Spinal cord (tissue), 9 donors: ENCODE measurements at regions not wholly inside any gene's neighbourhood (a gene's known extent, or its start where the extent isn't known, plus 50 kb on each side); places are given as distances from the start of the nearest gene placed in this dataset.
"Not testable (repeated sequence)": the region's sequence is repeated elsewhere in the genome, so short reads cannot be mapped to it uniquely, and the experiment has no call there.

Source experiments
- DNase-seq, 6 donors: peaks; one replicate each; pipeline versions ENCODE4 v3.0.0 to v3.0.0-alpha.2; 2013 to 2015; ENCODE audit warnings: low spot score in 6 of 6, low read depth in 4 of 6
- H3K27ac ChIP-seq: one replicate; pipeline ENCODE4 v1.5.1; 2013; ENCODE audit warnings: low read depth, low read length, control low read depth
- H3K27me3 ChIP-seq: one replicate; pipeline ENCODE4 v1.6.1; 2013; ENCODE audit warnings: low read length; ENCODE audit not compliant: control insufficient read depth, insufficient read depth
- H3K36me3 ChIP-seq: one replicate; pipeline ENCODE4 v1.6.1; 2013; ENCODE audit warnings: low read length; ENCODE audit not compliant: control insufficient read depth, insufficient read depth
- H3K4me1 ChIP-seq: one replicate; pipeline ENCODE4 v1.6.1; 2013; ENCODE audit warnings: low read length; ENCODE audit not compliant: control insufficient read depth, insufficient read depth
- H3K4me3 ChIP-seq: one replicate; pipeline ENCODE4 v1.5.1; 2013; ENCODE audit warnings: low read depth, low read length, control low read depth
- H3K9me3 ChIP-seq: one replicate; pipeline ENCODE4 v1.6.1; 2013; ENCODE audit warnings: low read length; ENCODE audit not compliant: control insufficient read depth, insufficient read depth
- WGBS: methylation state at CpG from one replicate; pipeline ENCODE4 v1.1.5; 2013; ENCODE audit warnings: missing lambda C conversion rate; ENCODE audit not compliant: insufficient coverage; 5-methylcytosine and 5-hydroxymethylcytosine counted together
- donor health status: healthy.

- no CpG with 5 or more reads among the region's 2 CpGs for WGBS
- not testable (repeated sequence) for H3K27ac ChIP-seq, DNase-seq, H3K4me1 ChIP-seq, H3K27me3 ChIP-seq, H3K9me3 ChIP-seq, H3K36me3 ChIP-seq, H3K4me3 ChIP-seq
Measured at GRCh38 chr20:26160916-26161315, 464.3 kb upstream of the ZNF337 start.

GRCh38 chr20:26154224-26154623 is 457.6 kb upstream of the ZNF337 start:
- Histone ChIP-seq H3K9me3 (peaks cover 2% of the 10 kb centered on the region), H3K4me3 (no peak overlapping the region), H3K27me3 (no peaks in the 10 kb centered on the region), H3K36me3 (no peaks in the 10 kb centered on the region), H3K4me1 (no peaks in the 10 kb centered on the region), H3K27ac (no peak overlapping the region)
- WGBS, result no CpG with 5 or more reads among the region's 3 CpGs
- DNase-seq, result no peak

- 91% methylated on average over 19 of the region's 19 CpGs for WGBS
- DNase-seq, result no peak
Measured at GRCh38 chr20:26135325-26136110, 438.9 kb upstream of the ZNF337 start.

GRCh38 chr20:26134606-26135005 is 438.0 kb upstream of the ZNF337 start:
- 91% methylated on average over 10 of the region's 10 CpGs for WGBS
- no peak overlapping the region for H3K4me3 ChIP-seq
- no peak overlapping the region for H3K27ac ChIP-seq
- no peak for DNase-seq
- no peaks in the 10 kb centered on the region for H3K27me3 ChIP-seq
- no peaks in the 10 kb centered on the region for H3K36me3 ChIP-seq
- H3K4me1 ChIP-seq, result no peaks in the 10 kb centered on the region
- no peaks in the 10 kb centered on the region for H3K9me3 ChIP-seq

More at GRCh38 chr20:26135325-26136110, 438.9 kb upstream of the ZNF337 start:
- no peak overlapping the region for H3K27ac ChIP-seq
- H3K4me3 ChIP-seq, result no peak overlapping the region
- H3K36me3 ChIP-seq, result no peaks in the 10 kb centered on the region
- H3K9me3 ChIP-seq, result no peaks in the 10 kb centered on the region
- H3K4me1 ChIP-seq, result no peaks in the 10 kb centered on the region
- H3K27me3 ChIP-seq, result no peaks in the 10 kb centered on the region

- not testable (repeated sequence) for H3K9me3 ChIP-seq, H3K4me1 ChIP-seq, DNase-seq, H3K27me3 ChIP-seq, H3K4me3 ChIP-seq, H3K27ac ChIP-seq, H3K36me3 ChIP-seq
- whole genome bisulfite sequencing, result 97% methylated on average over 12 of the region's 12 CpGs
Measured at GRCh38 chr20:26133794-26134193, 437.1 kb upstream of the ZNF337 start.

GRCh38 chr20:26120920-26121319 is 424.3 kb upstream of the ZNF337 start:
- 82% methylated on average over 2 of the region's 2 CpGs for WGBS
- H3K27me3 ChIP-seq, H3K27ac ChIP-seq, H3K4me3 ChIP-seq, H3K4me1 ChIP-seq, H3K9me3 ChIP-seq, DNase-seq, H3K36me3 ChIP-seq: not testable (repeated sequence)

GRCh38 chr20:26094498-26094897 is 397.8 kb upstream of the ZNF337 start:
- not testable (repeated sequence) for DNase-seq, H3K27ac ChIP-seq, H3K36me3 ChIP-seq, H3K27me3 ChIP-seq, H3K4me1 ChIP-seq, H3K9me3 ChIP-seq, H3K4me3 ChIP-seq
- 76% methylated on average over 1 of the region's 1 CpG for WGBS

GRCh38 chr20:26091921-26092320 is 395.3 kb upstream of the ZNF337 start:
- not testable (repeated sequence) for H3K9me3 ChIP-seq
- WGBS, result 70% methylated on average over 4 of the region's 7 CpGs

GRCh38 chr20:26086195-26086594 is 389.5 kb upstream of the ZNF337 start:
- DNase-seq, H3K9me3 ChIP-seq, H3K27me3 ChIP-seq, H3K27ac ChIP-seq, H3K4me1 ChIP-seq, H3K4me3 ChIP-seq, H3K36me3 ChIP-seq: not testable (repeated sequence)
- WGBS, result no CpG with 5 or more reads among the region's 5 CpGs

More at GRCh38 chr20:26091921-26092320, 395.3 kb upstream of the ZNF337 start:
- DNase-seq, H3K4me1 ChIP-seq, H3K27me3 ChIP-seq, H3K27ac ChIP-seq, H3K4me3 ChIP-seq, H3K36me3 ChIP-seq: not testable (repeated sequence)

- not testable (repeated sequence) for H3K9me3 ChIP-seq, H3K4me3 ChIP-seq, DNase-seq, H3K36me3 ChIP-seq, H3K27me3 ChIP-seq, H3K27ac ChIP-seq, H3K4me1 ChIP-seq
- 87% methylated on average over 4 of the region's 4 CpGs for WGBS
Measured at GRCh38 chr20:26073972-26074371, 377.3 kb upstream of the ZNF337 start.
